H54 (cell line): ENCODE measurements at regions not wholly inside any gene's neighbourhood (a gene's known extent, or its start where the extent isn't known, plus 50 kb on each side); places are given as distances from the start of the nearest gene placed in this dataset.

Experiments used
- DNase-seq: peaks from one replicate; pipeline ENCODE4 v3.0.0; 2011; ENCODE audit warnings: low spot score, mixed read lengths; ENCODE audit not compliant: insufficient read length
- FAIRE-seq: peaks from 3 replicates; lab custom pipeline; 2011; peaks lifted over from hg19 to GRCh38; lab: Jason Lieb, UNC
- POLR2A ChIP-seq: IDR thresholded peaks from 2 replicates; pipeline ENCODE4 v1.6.1; 2011; ENCODE audit warnings: low read depth, mild to moderate bottlenecking, low read length

- no peak for DNase-seq
- no peak for FAIRE-seq
- TF ChIP-seq POLR2A, result no peak
Observed at GRCh38 chr1:220386494-220387195, 114.4 kb upstream of the RAB3GAP2 start.

- no peak for DNase-seq
- no peak for FAIRE-seq
- no peak for TF ChIP-seq POLR2A
Observed at GRCh38 chr1:220385158-220385557, 112.9 kb upstream of the RAB3GAP2 start.

- FAIRE-seq (no peak), DNase-seq (no peak)
- TF ChIP-seq POLR2A, result no peak
Observed at GRCh38 chr1:220382994-220383393, 110.7 kb upstream of the RAB3GAP2 start.

- DNase-seq, result no peak
Observed at GRCh38 chr1:220380885-220381284, 108.6 kb upstream of the RAB3GAP2 start.

GRCh38 chr1:220378571-220379302, 106.5 kb upstream of the RAB3GAP2 start:
- FAIRE-seq (no peak), DNase-seq (no peak)
- TF ChIP-seq POLR2A, result no peak

More at GRCh38 chr1:220380885-220381284, 108.6 kb upstream of the RAB3GAP2 start:
- TF ChIP-seq POLR2A, result no peak
- no peak for FAIRE-seq

DNA sequence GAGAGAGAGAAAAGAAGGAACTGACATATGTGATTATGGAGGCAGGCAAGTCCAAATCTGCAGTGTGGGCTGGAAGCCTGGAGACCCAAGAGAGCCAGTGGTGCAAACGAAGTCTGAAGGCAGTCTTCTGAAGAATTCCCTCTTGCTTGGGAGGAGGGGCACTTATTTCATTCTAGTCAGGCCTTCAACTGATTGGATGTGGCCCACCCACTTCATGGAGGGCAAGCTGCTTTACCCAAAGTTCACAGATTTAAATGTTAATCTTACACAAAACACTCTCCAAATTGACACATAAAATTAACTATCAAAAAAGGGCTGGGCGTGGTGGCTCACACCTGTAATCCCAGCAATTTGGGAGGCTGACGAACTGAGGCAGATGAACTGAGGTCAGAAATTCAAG, 103.5 kb upstream of the RAB3GAP2 start:
- FAIRE-seq, result no peak
- no peak for DNase-seq
- no peak for TF ChIP-seq POLR2A

DNA sequence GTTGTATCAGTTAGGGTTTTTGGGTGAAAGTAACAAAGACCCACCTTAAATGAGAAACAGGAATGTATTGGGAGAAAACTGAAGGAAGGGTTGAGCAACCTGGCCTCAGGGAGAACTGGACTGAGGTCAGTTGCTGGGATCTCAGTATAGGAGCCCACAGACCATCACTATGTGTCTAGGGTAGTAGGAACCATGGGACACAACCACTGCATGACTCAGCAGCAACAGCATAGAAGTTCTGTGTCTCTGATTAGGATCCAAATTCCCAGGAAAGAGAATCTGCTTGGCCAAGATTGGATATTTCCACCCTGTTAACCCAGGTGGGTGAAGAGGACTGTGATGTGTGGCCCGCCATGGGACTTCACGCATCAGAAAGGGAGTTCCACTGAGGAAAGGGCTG, 102.2 kb upstream of the RAB3GAP2 start:
- DNase-seq, result no peak
- no peak for FAIRE-seq
- TF ChIP-seq POLR2A, result no peak

DNA sequence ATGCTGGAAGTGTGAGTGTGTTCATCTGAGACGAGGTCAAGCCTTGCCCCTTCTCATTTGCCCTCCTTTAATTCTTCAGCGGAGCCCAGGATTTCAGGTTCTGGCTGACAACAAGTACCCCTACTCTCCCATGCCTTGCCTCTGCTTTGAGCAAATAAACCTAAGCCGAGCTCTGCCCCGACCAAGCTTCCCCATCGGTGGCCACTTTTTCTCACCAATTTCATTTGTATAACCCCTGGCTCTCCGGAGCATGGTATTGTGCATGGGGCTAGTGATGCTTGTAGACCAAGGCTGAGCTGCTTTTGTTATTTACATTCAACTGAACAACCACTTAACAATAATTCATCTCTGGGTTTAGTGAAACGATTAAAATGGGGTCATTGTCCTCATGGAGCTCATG, 100.2 kb upstream of the RAB3GAP2 start:
- FAIRE-seq (no peak), DNase-seq (no peak)
- no peak for TF ChIP-seq POLR2A

DNA sequence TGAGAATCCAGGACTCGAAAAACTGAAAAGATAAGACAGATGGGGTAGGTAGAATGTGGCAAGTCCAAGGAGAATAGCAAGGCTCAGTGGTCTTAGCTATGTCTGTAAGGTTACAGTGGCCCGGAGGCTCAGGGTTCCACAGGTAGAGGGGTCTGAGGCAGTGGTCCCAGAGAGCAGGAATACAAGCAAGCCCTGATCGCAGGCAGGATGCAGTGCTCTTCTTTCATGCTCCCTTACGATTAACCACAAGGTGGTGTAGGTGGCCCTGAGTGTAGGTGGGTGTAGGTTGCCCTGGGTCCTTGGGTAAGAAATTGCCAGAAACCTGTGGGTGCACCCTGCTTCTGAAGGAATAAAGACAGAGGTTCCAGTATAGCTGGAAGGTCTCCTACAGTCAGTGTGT, 99.1 kb upstream of the RAB3GAP2 start:
- no peak for DNase-seq
- FAIRE-seq, result no peak
- TF ChIP-seq POLR2A, result no peak

DNA sequence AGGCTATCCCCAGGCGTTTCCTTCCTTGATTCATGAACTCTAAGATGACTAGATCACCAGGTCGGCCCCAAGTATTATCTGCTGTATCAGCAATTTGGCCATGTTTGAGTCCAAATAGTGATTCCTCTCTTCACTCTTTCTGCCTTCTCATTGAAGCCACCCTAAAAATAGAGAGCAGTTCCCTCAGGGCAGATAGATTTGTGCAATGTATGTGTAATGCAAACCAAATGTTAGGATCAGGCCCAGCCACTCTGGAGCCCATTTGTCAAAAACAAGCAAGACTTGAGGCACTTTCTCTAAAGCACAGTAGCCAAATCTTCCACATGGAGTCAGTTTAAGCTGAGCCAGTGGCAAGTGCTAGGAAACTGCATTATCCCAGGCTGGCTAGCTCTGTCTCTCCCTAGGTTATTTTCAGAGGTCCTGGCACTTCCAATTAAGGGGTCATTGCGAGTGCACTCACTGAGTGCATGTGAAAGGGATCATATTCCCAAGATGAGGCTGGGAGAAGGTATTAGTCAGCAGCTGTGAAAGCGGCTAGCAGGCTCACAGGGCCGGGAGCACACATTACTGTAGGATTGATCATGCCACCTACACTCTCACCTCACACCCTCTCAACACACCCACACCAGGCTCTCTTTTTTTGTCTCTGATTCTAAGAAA, 97.9 kb upstream of the RAB3GAP2 start:
- DNase-seq (peak; percentile 35), FAIRE-seq (no peak)
- no peak for TF ChIP-seq POLR2A

- no peak for TF ChIP-seq POLR2A
- FAIRE-seq (no peak), DNase-seq (no peak)
Observed at GRCh38 chr1:220369511-220369910, 97.3 kb upstream of the RAB3GAP2 start.

DNA sequence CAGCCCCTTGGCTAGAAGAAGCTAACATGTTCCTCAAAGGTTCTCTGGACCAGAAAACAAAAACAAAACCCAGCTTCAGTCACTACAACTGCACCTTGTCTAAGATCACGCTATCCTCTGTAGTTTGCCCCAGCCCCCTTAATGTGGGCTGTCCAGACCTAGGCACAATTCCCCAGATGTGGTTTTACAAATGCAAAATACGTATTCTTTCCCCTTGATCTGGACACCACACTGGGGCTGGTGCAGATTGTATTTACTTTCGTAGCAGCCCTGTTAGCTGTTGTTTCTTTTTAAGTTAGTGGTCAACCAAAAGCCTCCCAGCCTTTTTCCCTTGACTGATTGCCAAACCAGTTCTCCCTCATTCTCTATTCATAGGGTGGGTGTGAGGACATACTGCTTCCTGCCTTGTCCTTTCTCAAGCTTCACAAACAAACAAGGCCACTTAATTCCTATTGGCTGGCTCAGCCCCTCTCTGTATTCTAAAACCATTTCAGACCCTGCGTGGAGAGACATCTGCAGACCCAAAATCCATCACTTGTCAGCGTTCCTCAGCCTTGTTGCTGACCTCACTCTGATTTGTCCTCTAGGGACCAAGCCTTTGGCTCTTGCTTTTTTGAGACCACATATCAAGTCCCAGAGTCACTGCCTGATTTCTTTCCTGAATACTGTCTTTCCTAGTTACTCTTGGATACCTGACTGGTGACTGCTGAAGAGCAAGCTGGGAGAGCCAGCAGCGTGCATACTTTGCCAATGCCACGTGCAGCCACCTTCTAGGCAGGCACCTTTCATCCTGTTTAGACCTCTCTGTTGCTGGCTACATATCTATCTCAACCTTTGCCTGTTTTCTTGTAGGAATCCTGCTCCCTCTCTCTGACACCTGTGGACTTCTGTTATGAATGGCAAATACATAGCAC, 96.4 kb upstream of the RAB3GAP2 start:
- no peak for DNase-seq
- no peak for FAIRE-seq
- no peak for TF ChIP-seq POLR2A

DNA sequence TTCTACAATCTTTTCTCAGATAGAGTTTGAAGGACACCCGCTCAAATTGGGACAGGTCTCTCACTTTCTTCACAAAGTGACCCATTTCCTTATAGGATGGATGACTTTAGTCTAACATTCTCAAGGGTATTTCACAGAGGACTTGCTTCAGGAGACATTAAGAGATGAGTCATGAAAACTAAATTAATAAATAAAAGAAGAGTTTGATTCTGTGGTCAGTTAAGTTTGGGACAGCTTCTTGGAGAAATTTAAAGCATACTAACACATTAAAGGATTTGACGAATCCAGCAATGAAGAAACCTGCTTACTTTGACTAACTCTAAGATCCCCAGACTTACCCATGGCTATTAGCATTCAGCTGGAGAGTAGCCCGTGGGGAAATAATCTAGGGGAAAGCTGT, 95.6 kb upstream of the RAB3GAP2 start:
- TF ChIP-seq POLR2A, result no peak
- FAIRE-seq (no peak), DNase-seq (no peak)
